HL-60 (cell line): ENCODE measurements at regions not wholly inside any gene's neighbourhood (a gene's known extent, or its start where the extent isn't known, plus 50 kb on each side); places are given as distances from the start of the nearest gene placed in this dataset.

Source experiments
- CTCF ChIP-seq: IDR thresholded peaks from one replicate; pipeline ENCODE4 v1.5.1; 2011; ENCODE audit warnings: low read length, control low read depth, inconsistent platforms; ENCODE audit not compliant: insufficient read depth
- GABPA ChIP-seq: IDR thresholded peaks from 2 replicates; pipeline ENCODE4 v1.6.1; 2012; ENCODE audit warnings: low read depth
- POLR2AphosphoS5 ChIP-seq: IDR thresholded peaks from 2 replicates; pipeline ENCODE4 v1.6.1; 2012; ENCODE audit warnings: low read depth

GRCh38 chr6:6734479-6735465 is 146.3 kb downstream of the LY86 start:
- TF ChIP-seq CTCF: no peak
- TF ChIP-seq POLR2AphosphoS5: no peak
- TF ChIP-seq GABPA: no peak
